GM12878 (cell line): ENCODE measurements at regions not wholly inside any gene's neighbourhood (a gene's known extent, or its start where the extent isn't known, plus 50 kb on each side); places are given as distances from the start of the nearest gene placed in this dataset.

Experiments
- CHD1 ChIP-seq: IDR thresholded peaks from 2 replicates; pipeline ENCODE4 v1.6.1; 2012; ENCODE audit warnings: low read depth, low read length, improper control_type of control experiment
- CHD2 ChIP-seq: IDR thresholded peaks from 2 replicates; pipeline ENCODE4 v1.6.1; 2011; ENCODE audit warnings: low read depth, low read length, improper control_type of control experiment, borderline replicate concordance
- HCFC1 ChIP-seq: fragments of 150-350 bp; IDR thresholded peaks from 2 replicates; pipeline ENCODE4 v1.6.1; 2014; ENCODE audit warnings: low read length
- IKZF2 ChIP-seq, 2 experiments: fragments of 450-650 bp; IDR thresholded peaks; 2 replicates each; pipeline ENCODE4 v1.6.1; 2017; ENCODE audit warnings: mild to moderate bottlenecking in 2 of 2, moderate library complexity in 2 of 2
- JUNB ChIP-seq: IDR thresholded peaks from 2 replicates; pipeline ENCODE4 v1.6.1; 2016; ENCODE audit warnings: antibody characterized with exemption, mild to moderate bottlenecking
- JUND ChIP-seq: IDR thresholded peaks from 2 replicates; pipeline ENCODE4 v1.6.1; 2012; ENCODE audit warnings: low read depth, mild to moderate bottlenecking, low read length, improper control_type of control experiment, moderate library complexity
- SMAD5 ChIP-seq: IDR thresholded peaks from 2 replicates; pipeline ENCODE4 v1.6.1; 2016; ENCODE audit warnings: antibody characterized with exemption, low read depth
- SUZ12 ChIP-seq: fragments of 200-600 bp; sonication (generic); IDR thresholded peaks from one replicate; pipeline ENCODE4 v1.6.1; 2018; ENCODE audit warnings: antibody characterized with exemption, mild to moderate bottlenecking; ENCODE audit not compliant: unreplicated experiment
- ZNF217 ChIP-seq: fragments of 450-650 bp; IDR thresholded peaks from 2 replicates; pipeline ENCODE4 v1.6.1; 2017; ENCODE audit warnings: antibody characterized with exemption, mild to moderate bottlenecking
- ZNF24 ChIP-seq: fragments of 450-650 bp; IDR thresholded peaks from 2 replicates; pipeline ENCODE4 v1.6.1; 2017; ENCODE audit warnings: antibody characterized with exemption, mild to moderate bottlenecking
- TF ChIP-seq, protein P1 (sequence below): fragments of 450-650 bp; IDR thresholded peaks from 2 replicates; pipeline ENCODE4 v1.6.1; 2017; ENCODE audit warnings: mild to moderate bottlenecking, moderate library complexity
- TF ChIP-seq, protein P2 (sequence below): IDR thresholded peaks from 2 replicates; pipeline ENCODE4 v1.6.1; 2012; ENCODE audit warnings: mild to moderate bottlenecking, low read depth, low read length
- TF ChIP-seq, protein P3 (sequence below): IDR thresholded peaks from 2 replicates; pipeline ENCODE4 v1.6.1; 2011; ENCODE audit warnings: low read depth, low read length, improper control_type of control experiment, borderline replicate concordance
- TF ChIP-seq, protein P4 (sequence below): fragments of 450-650 bp; IDR thresholded peaks from 2 replicates; pipeline ENCODE4 v1.6.1; 2017; ENCODE audit warnings: mild to moderate bottlenecking

DNA sequence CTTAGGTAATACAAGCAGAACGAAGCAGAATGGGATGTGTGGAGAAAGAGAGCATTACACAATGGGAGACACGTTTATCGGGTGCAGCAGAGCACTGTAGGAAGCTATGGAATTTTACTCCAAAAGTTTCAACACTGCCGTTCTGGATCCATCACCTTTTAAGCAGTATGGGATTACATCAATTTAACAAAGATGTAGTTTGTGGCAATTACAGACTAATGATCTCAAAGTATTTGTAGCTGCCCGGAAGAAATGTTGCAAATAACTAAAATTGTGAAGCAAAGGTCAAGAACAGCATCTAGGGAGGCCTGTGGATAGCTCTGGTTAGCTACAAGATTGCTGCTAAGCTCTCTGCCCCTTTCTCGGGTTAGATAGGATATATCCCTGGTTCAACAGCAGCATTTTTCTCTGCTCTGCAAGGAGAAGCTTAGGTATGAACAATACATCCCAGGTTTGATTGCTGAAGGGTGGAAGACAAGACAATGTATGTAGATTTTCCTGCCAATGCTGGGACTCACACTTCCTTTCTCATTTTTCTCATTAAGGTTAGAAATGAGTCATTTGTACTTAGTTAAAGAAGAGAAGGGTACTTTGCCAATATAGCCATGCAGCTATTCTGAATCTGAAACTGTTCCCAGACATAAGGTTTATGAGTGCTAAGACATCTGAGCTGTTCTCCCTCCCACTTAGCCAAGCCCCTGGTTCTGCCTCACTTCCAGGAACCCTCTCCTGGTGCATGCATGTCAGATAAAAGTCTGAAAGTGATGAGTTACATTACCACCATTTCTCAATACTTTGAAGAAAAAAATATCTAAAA, 75.0 kb upstream of the HIF1A start (continued):
- no peak for TF ChIP-seq SMAD5
- no peak for TF ChIP-seq JUNB
- no peak for TF ChIP-seq ZNF24
- TF ChIP-seq ZNF217: no peak
- TF ChIP-seq JUND: no peak
- no peak for TF ChIP-seq HCFC1
- TF ChIP-seq CHD2: no peak
- no peak for TF ChIP-seq CHD1
- TF ChIP-seq, protein P1, sequence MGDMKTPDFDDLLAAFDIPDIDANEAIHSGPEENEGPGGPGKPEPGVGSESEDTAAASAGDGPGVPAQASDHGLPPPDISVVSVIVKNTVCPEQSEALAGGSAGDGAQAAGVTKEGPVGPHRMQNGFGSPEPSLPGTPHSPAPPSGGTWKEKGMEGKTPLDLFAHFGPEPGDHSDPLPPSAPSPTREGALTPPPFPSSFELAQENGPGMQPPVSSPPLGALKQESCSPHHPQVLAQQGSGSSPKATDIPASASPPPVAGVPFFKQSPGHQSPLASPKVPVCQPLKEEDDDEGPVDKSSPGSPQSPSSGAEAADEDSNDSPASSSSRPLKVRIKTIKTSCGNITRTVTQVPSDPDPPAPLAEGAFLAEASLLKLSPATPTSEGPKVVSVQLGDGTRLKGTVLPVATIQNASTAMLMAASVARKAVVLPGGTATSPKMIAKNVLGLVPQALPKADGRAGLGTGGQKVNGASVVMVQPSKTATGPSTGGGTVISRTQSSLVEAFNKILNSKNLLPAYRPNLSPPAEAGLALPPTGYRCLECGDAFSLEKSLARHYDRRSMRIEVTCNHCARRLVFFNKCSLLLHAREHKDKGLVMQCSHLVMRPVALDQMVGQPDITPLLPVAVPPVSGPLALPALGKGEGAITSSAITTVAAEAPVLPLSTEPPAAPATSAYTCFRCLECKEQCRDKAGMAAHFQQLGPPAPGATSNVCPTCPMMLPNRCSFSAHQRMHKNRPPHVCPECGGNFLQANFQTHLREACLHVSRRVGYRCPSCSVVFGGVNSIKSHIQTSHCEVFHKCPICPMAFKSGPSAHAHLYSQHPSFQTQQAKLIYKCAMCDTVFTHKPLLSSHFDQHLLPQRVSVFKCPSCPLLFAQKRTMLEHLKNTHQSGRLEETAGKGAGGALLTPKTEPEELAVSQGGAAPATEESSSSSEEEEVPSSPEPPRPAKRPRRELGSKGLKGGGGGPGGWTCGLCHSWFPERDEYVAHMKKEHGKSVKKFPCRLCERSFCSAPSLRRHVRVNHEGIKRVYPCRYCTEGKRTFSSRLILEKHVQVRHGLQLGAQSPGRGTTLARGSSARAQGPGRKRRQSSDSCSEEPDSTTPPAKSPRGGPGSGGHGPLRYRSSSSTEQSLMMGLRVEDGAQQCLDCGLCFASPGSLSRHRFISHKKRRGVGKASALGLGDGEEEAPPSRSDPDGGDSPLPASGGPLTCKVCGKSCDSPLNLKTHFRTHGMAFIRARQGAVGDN: no peak
- TF ChIP-seq, protein P2, sequence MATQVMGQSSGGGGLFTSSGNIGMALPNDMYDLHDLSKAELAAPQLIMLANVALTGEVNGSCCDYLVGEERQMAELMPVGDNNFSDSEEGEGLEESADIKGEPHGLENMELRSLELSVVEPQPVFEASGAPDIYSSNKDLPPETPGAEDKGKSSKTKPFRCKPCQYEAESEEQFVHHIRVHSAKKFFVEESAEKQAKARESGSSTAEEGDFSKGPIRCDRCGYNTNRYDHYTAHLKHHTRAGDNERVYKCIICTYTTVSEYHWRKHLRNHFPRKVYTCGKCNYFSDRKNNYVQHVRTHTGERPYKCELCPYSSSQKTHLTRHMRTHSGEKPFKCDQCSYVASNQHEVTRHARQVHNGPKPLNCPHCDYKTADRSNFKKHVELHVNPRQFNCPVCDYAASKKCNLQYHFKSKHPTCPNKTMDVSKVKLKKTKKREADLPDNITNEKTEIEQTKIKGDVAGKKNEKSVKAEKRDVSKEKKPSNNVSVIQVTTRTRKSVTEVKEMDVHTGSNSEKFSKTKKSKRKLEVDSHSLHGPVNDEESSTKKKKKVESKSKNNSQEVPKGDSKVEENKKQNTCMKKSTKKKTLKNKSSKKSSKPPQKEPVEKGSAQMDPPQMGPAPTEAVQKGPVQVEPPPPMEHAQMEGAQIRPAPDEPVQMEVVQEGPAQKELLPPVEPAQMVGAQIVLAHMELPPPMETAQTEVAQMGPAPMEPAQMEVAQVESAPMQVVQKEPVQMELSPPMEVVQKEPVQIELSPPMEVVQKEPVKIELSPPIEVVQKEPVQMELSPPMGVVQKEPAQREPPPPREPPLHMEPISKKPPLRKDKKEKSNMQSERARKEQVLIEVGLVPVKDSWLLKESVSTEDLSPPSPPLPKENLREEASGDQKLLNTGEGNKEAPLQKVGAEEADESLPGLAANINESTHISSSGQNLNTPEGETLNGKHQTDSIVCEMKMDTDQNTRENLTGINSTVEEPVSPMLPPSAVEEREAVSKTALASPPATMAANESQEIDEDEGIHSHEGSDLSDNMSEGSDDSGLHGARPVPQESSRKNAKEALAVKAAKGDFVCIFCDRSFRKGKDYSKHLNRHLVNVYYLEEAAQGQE: no peak
- TF ChIP-seq, protein P3, sequence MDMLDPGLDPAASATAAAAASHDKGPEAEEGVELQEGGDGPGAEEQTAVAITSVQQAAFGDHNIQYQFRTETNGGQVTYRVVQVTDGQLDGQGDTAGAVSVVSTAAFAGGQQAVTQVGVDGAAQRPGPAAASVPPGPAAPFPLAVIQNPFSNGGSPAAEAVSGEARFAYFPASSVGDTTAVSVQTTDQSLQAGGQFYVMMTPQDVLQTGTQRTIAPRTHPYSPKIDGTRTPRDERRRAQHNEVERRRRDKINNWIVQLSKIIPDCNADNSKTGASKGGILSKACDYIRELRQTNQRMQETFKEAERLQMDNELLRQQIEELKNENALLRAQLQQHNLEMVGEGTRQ: no peak
- no peak for TF ChIP-seq SUZ12
- TF ChIP-seq, protein P4, sequence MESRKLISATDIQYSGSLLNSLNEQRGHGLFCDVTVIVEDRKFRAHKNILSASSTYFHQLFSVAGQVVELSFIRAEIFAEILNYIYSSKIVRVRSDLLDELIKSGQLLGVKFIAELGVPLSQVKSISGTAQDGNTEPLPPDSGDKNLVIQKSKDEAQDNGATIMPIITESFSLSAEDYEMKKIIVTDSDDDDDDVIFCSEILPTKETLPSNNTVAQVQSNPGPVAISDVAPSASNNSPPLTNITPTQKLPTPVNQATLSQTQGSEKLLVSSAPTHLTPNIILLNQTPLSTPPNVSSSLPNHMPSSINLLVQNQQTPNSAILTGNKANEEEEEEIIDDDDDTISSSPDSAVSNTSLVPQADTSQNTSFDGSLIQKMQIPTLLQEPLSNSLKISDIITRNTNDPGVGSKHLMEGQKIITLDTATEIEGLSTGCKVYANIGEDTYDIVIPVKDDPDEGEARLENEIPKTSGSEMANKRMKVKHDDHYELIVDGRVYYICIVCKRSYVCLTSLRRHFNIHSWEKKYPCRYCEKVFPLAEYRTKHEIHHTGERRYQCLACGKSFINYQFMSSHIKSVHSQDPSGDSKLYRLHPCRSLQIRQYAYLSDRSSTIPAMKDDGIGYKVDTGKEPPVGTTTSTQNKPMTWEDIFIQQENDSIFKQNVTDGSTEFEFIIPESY: no peak
- peak; percentile 52 to 79 for TF ChIP-seq IKZF2 (IDR thresholded peaks at IDR 0.05)
